ENCODE measurements at regions not wholly inside any gene's neighbourhood (a gene's known extent, or its start where the extent isn't known, plus 50 kb on each side); places are given as distances from the start of the nearest gene placed in this dataset.

DNA sequence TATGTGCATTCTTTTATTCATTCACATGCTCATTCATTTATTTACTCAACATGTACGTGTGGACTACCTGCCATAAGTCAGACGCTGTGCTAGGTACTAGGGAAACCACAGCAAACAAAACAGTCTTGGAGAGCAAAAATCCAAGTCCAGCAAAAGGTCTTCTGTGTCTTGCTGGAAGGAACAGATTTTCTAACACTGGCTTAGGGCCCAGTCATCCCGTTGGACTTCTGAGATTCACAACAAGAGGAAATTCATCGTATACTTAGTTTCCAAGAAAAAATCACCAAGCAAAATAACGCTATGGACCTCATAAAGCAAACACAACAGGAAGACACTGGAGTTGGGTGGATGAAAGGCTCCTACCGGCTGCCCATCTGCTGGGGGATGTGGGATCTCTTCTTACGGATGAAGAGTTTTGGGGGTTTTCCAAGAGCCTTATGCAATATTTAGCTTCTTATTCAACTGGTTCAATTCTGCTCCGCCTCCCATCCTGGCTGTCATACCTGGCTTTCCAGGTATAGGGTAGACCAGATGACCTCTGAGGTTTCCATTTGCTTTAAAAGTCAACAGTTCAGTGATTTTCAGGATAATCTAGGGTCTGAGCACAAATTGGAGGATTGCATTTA is 262.7 kb downstream of the HAUS1 start:
- TF ChIP-seq POLR2A (IDR thresholded peaks at IDR 0.05; ENCODE audit: borderline replicate concordance, extremely low read depth, insufficient read depth, insufficient read length), result no peak
- TF ChIP-seq, protein P1, sequence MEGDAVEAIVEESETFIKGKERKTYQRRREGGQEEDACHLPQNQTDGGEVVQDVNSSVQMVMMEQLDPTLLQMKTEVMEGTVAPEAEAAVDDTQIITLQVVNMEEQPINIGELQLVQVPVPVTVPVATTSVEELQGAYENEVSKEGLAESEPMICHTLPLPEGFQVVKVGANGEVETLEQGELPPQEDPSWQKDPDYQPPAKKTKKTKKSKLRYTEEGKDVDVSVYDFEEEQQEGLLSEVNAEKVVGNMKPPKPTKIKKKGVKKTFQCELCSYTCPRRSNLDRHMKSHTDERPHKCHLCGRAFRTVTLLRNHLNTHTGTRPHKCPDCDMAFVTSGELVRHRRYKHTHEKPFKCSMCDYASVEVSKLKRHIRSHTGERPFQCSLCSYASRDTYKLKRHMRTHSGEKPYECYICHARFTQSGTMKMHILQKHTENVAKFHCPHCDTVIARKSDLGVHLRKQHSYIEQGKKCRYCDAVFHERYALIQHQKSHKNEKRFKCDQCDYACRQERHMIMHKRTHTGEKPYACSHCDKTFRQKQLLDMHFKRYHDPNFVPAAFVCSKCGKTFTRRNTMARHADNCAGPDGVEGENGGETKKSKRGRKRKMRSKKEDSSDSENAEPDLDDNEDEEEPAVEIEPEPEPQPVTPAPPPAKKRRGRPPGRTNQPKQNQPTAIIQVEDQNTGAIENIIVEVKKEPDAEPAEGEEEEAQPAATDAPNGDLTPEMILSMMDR (IDR thresholded peaks at IDR 0.05 in 2 of 3, conservative IDR thresholded peaks at IDR 0.05 in 1 of 3; ENCODE audit: borderline replicate concordance in 1 of 3, insufficient read depth in 1 of 3, low read depth in 2 of 3, low read length in 2 of 3), result no peak
- TF ChIP-seq, protein P2, sequence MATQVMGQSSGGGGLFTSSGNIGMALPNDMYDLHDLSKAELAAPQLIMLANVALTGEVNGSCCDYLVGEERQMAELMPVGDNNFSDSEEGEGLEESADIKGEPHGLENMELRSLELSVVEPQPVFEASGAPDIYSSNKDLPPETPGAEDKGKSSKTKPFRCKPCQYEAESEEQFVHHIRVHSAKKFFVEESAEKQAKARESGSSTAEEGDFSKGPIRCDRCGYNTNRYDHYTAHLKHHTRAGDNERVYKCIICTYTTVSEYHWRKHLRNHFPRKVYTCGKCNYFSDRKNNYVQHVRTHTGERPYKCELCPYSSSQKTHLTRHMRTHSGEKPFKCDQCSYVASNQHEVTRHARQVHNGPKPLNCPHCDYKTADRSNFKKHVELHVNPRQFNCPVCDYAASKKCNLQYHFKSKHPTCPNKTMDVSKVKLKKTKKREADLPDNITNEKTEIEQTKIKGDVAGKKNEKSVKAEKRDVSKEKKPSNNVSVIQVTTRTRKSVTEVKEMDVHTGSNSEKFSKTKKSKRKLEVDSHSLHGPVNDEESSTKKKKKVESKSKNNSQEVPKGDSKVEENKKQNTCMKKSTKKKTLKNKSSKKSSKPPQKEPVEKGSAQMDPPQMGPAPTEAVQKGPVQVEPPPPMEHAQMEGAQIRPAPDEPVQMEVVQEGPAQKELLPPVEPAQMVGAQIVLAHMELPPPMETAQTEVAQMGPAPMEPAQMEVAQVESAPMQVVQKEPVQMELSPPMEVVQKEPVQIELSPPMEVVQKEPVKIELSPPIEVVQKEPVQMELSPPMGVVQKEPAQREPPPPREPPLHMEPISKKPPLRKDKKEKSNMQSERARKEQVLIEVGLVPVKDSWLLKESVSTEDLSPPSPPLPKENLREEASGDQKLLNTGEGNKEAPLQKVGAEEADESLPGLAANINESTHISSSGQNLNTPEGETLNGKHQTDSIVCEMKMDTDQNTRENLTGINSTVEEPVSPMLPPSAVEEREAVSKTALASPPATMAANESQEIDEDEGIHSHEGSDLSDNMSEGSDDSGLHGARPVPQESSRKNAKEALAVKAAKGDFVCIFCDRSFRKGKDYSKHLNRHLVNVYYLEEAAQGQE (IDR thresholded peaks at IDR 0.05; ENCODE audit: low read depth), result no peak
- no peak for TF ChIP-seq RAD21 (IDR thresholded peaks at IDR 0.05; ENCODE audit: low read depth)
- TF ChIP-seq EZH2phosphoT487 (IDR thresholded peaks at IDR 0.05; ENCODE audit: borderline replicate concordance), result no peak

All from HCT116 (cell line).